ENCODE measurements at regions not wholly inside any gene's neighbourhood (a gene's known extent, or its start where the extent isn't known, plus 50 kb on each side); places are given as distances from the start of the nearest gene placed in this dataset.

DNA sequence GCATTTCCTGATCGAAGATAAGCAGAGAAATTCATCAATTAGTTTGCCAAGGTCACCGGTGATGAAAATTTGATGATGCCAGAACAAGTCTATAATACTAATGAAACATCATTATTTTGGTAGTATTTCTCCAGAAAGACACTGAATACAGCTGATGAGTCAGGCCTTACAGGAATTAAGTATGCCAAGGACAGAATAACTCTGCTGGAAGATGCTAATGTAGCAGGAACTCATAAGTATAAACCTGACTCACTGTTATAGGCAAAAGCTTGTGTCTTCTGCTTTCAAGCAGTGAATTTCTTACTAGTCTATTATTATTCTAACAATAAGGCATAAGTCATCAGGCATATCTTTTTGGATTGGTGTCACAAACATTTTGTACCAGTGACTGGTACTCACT lies 1825.1 kb upstream of the IGFBP7 start:
- FAIRE-seq (no peak), DNase-seq (ENCODE audit: insufficient read length, low spot score) (no peak)
- TF ChIP-seq, protein P1, sequence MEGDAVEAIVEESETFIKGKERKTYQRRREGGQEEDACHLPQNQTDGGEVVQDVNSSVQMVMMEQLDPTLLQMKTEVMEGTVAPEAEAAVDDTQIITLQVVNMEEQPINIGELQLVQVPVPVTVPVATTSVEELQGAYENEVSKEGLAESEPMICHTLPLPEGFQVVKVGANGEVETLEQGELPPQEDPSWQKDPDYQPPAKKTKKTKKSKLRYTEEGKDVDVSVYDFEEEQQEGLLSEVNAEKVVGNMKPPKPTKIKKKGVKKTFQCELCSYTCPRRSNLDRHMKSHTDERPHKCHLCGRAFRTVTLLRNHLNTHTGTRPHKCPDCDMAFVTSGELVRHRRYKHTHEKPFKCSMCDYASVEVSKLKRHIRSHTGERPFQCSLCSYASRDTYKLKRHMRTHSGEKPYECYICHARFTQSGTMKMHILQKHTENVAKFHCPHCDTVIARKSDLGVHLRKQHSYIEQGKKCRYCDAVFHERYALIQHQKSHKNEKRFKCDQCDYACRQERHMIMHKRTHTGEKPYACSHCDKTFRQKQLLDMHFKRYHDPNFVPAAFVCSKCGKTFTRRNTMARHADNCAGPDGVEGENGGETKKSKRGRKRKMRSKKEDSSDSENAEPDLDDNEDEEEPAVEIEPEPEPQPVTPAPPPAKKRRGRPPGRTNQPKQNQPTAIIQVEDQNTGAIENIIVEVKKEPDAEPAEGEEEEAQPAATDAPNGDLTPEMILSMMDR (IDR thresholded peaks at IDR 0.05; ENCODE audit: insufficient read depth, missing control alignments), result no peak

DNA sequence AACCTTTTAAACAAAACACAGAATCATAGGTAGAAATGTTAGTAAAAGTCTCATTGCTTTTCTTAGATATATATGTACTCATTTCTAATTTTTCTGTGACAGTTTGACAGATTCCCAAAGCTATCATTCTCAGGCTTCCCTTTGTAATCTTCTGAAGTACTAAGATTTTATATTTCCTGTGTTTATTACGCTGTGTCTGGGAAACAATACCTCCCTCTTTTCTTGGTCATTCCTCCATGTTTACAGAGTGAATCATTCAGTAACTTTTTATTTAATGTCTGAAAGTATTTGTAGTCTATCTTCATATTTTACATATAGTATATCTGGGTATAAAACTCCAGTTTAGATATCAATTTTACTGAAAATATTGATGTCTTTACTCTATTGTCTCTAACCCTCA lies 1826.3 kb upstream of the IGFBP7 start:
- DNase-seq (ENCODE audit: insufficient read length, low spot score) (no peak), FAIRE-seq (no peak)
- TF ChIP-seq, protein P1 (IDR thresholded peaks at IDR 0.05; ENCODE audit: insufficient read depth, missing control alignments), result no peak

DNA sequence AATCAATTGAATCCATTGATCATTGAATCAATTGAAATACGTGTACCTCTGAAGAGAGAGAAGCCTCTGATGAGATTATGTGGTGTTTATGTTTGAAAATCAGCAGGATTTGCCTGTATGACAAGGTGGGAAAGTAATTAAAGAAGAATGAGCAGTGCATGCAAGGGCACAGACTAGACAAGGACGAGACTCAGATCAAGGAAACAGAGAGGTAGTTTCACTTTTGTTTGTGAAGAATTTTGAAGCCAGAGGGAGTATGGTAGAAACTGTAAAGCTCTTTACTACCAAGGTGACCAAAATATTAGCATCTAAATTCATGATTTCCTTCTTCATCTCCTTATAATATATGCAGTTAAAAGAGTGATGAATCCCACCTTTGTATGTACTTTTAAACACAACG lies 1830.0 kb upstream of the IGFBP7 start:
- FAIRE-seq, result no peak
- DNase-seq (ENCODE audit: insufficient read length, low spot score), result no peak

DNA sequence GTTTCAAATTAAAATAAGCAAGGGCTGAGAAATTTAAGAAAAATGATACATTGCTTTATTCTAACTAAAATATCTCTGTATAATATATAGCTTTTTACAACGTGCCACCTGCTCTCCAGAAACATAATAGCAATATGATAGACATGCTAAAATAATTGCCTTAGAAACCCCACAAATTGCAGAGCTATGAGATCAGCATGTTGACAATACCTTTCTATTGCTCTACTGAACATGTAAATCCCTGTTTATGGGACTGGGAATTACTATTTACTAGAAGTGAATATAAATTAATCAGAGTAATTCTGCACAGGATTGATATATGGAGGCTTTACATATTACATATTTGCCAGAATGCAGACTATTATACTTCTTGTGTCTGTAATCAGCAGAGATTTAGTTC lies 1831.1 kb upstream of the IGFBP7 start:
- FAIRE-seq (no peak), DNase-seq (ENCODE audit: insufficient read length, low spot score) (no peak)
- TF ChIP-seq, protein P1 (IDR thresholded peaks at IDR 0.05; ENCODE audit: insufficient read depth, missing control alignments), result no peak

More for the DNA sequence above, 1830.0 kb upstream of the IGFBP7 start:
- TF ChIP-seq, protein P1 (IDR thresholded peaks at IDR 0.05; ENCODE audit: insufficient read depth, missing control alignments), result no peak

DNA sequence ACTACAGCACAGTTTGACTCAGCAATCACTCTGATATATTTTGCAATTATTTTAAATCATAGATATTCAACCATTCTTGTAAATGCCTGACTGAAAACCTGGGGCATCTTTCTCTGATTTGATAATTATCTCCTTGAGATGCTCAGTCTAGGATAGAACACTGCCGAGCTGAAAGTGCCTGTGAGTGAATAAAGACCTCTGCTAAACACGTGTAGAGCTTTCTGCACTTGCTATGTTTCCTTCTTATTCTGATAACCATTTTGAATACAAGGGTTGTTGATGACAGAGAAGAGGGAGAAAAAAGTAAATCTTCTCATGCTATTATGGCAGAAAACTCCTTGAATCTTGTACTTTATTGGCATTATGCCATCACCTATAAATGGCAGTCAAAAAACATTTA lies 1843.4 kb upstream of the IGFBP7 start:
- FAIRE-seq, result no peak
- no peak for DNase-seq (ENCODE audit: insufficient read length, low spot score)
- TF ChIP-seq, protein P1 (IDR thresholded peaks at IDR 0.05; ENCODE audit: insufficient read depth, missing control alignments), result no peak

DNA sequence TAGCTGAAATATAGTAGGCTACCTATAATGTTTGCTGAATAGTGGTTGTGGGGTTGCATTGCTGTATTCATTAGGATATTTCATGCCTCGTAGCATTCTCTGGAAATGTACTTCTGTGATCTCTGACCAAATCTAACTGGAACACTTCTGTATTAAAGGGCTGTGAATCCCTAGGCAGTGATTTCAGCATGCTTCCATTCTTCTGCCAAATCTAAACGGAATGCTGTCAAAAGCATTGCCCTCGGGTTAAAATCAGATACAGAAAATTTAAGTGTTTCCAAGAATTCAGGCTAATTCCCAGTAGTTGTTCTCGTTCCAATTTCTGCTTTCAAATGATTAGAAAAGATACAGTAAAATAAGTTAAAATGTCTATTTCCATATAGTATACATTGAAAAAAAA lies 1847.5 kb upstream of the IGFBP7 start:
- FAIRE-seq (no peak), DNase-seq (ENCODE audit: insufficient read length, low spot score) (no peak)
- TF ChIP-seq, protein P1 (IDR thresholded peaks at IDR 0.05; ENCODE audit: insufficient read depth, missing control alignments), result no peak

DNA sequence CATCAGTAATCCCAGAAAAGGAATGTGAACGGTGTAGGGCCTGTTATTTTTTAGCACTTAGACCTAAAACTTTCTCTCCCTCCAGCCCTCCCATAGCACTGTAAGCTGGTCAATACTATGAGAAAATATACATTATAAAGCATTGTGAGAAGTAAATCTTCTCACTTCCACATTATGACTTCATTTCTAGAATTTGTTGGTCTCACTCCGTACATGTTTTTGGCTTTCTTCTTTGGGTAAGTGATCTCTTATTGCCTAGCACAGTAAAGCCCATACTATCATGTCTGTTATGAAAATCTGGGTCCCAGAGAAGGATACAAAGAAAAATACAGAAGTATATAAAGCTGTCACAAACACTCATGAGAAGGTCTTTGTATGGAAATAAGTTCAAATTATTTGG lies 1851.1 kb upstream of the IGFBP7 start:
- DNase-seq (ENCODE audit: insufficient read length, low spot score), result no peak
- TF ChIP-seq, protein P1 (IDR thresholded peaks at IDR 0.05; ENCODE audit: insufficient read depth, missing control alignments), result no peak
- no peak for FAIRE-seq
